NT2/D1 (cell line): ENCODE measurements at regions not wholly inside any gene's neighbourhood (a gene's known extent, or its start where the extent isn't known, plus 50 kb on each side); places are given as distances from the start of the nearest gene placed in this dataset.

Source experiments
- DNase-seq: peaks from one replicate; pipeline ENCODE4 v3.0.0-alpha.2; 2011; ENCODE audit warnings: low read depth, low spot score
- H3K27me3 ChIP-seq: 2 replicates; pipeline ENCODE4 v1.6.0; 2011; ENCODE audit warnings: mild to moderate bottlenecking; ENCODE audit not compliant: insufficient read length, insufficient read depth
- H3K36me3 ChIP-seq: 2 replicates; pipeline ENCODE4 v1.6.1; 2011; ENCODE audit warnings: mild to moderate bottlenecking, low read length, mixed read lengths; ENCODE audit not compliant: insufficient read depth, insufficient read length
- H3K4me1 ChIP-seq: 2 replicates; pipeline ENCODE4 v1.5.1; 2011; ENCODE audit not compliant: insufficient read depth, insufficient read length
- H3K4me3 ChIP-seq: 2 replicates; pipeline ENCODE4 v1.5.1; 2011; ENCODE audit warnings: low read depth; ENCODE audit not compliant: insufficient read length
- H3K9ac ChIP-seq: 2 replicates; pipeline ENCODE4 v1.6.0; 2011; ENCODE audit warnings: low read depth; ENCODE audit not compliant: insufficient read length
- H3K9me3 ChIP-seq: 2 replicates; pipeline ENCODE4 v1.5.1; 2011; ENCODE audit warnings: mild to moderate bottlenecking, low read length; ENCODE audit not compliant: insufficient read depth
- SUZ12 ChIP-seq: IDR thresholded peaks from 2 replicates; pipeline ENCODE4 v1.6.1; 2011; ENCODE audit not compliant: insufficient read length, insufficient read depth; ENCODE audit errors: extremely low read depth
- YY1 ChIP-seq: IDR thresholded peaks from 2 replicates; pipeline ENCODE4 v1.6.1; 2011; ENCODE audit not compliant: insufficient read length, insufficient read depth
- ZNF274 ChIP-seq: IDR thresholded peaks from 2 replicates; pipeline ENCODE4 v1.6.1; 2011; ENCODE audit warnings: mild to moderate bottlenecking, low read depth, low read length

DNA sequence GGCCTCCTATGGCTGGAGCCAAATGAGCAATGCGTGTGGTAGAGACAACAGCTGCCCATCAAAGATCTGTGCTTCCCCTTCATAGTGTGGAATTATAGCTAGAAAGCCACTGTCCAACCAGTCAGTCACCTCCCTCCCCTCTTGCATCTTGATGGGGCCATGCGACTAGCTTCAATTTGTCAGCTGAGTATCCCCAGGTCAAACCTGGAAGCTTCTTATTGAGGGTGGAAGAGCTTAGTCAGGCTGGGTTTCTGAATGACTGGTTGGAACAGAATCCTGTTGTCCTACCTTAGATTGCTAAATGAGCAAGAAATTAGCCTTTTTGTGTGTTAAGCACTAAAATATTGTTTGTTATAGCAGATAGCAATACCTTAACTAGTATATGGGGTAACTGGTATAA lies 625.4 kb downstream of the PTPRC start:
- Histone ChIP-seq H3K4me3 (no peak overlapping the region), H3K9ac (no peak overlapping the region), H3K9me3 (no peaks in the 10 kb centered on the region), H3K4me1 (no peaks in the 10 kb centered on the region), H3K27me3 (no peaks in the 10 kb centered on the region), H3K36me3 (no peaks in the 10 kb centered on the region)
- DNase-seq, result no peak
- TF ChIP-seq SUZ12 (no peak), ZNF274 (no peak), YY1 (no peak)

GRCh38 chr1:199264911-199265310 lies 626.1 kb downstream of the PTPRC start:
- no peak overlapping the region for H3K9ac ChIP-seq
- DNase-seq, result no peak

GRCh38 chr1:199265319-199265718 lies 626.5 kb downstream of the PTPRC start:
- no peak overlapping the region for H3K9ac ChIP-seq
- H3K9me3 ChIP-seq, result no peaks in the 10 kb centered on the region
- no peak for DNase-seq
- no peak overlapping the region for H3K4me3 ChIP-seq
- no peaks in the 10 kb centered on the region for H3K36me3 ChIP-seq
- no peaks in the 10 kb centered on the region for H3K4me1 ChIP-seq
- H3K27me3 ChIP-seq, result no peaks in the 10 kb centered on the region
- TF ChIP-seq ZNF274 (no peak), SUZ12 (no peak), YY1 (no peak)

More at GRCh38 chr1:199264911-199265310, 626.1 kb downstream of the PTPRC start:
- H3K36me3 ChIP-seq, result no peaks in the 10 kb centered on the region
- H3K4me1 ChIP-seq, result no peaks in the 10 kb centered on the region
- no peaks in the 10 kb centered on the region for H3K27me3 ChIP-seq
- H3K9me3 ChIP-seq, result no peaks in the 10 kb centered on the region
- no peak for TF ChIP-seq SUZ12
- TF ChIP-seq YY1, result no peak
- no peak for TF ChIP-seq ZNF274
- H3K4me3 ChIP-seq, result no peak overlapping the region

- Histone ChIP-seq H3K4me1 (no peaks in the 10 kb centered on the region), H3K9me3 (no peaks in the 10 kb centered on the region), H3K9ac (no peak overlapping the region), H3K4me3 (no peak overlapping the region), H3K36me3 (no peaks in the 10 kb centered on the region), H3K27me3 (no peaks in the 10 kb centered on the region)
- no peak for DNase-seq
- TF ChIP-seq YY1 (no peak), ZNF274 (no peak), SUZ12 (no peak)
Measured at GRCh38 chr1:199269241-199269640, 630.4 kb downstream of the PTPRC start.

DNA sequence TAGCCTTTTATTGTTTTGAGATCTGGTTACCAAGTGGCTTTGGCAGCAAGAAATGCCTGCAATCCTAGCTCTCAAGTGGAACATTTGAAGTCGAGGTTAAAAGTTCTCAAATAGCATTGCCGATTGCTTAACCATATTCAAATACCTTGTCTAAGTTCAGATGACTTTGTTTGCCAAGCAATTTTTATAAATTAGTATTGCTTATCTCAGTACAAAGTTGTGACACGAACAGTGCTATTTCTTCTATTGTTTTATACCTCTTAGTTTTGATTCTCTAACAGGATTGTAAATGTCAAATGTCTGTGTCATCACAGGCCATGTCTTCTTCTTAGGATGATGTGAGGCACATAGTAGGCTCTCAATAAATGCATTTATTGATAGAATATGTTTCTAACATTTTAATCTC lies 633.3 kb downstream of the PTPRC start:
- no peak for DNase-seq
- H3K9ac ChIP-seq, result no peak overlapping the region

GRCh38 chr1:199272628-199273086 lies 633.8 kb downstream of the PTPRC start:
- no peak overlapping the region for H3K4me3 ChIP-seq
- H3K36me3 ChIP-seq, result no peaks in the 10 kb centered on the region
- no peak overlapping the region for H3K9ac ChIP-seq
- no peaks in the 10 kb centered on the region for H3K27me3 ChIP-seq
- TF ChIP-seq YY1 (no peak), SUZ12 (no peak), ZNF274 (no peak)
- no peaks in the 10 kb centered on the region for H3K4me1 ChIP-seq
- DNase-seq, result no peak
- H3K9me3 ChIP-seq, result no peaks in the 10 kb centered on the region

More for the DNA sequence above, 633.3 kb downstream of the PTPRC start:
- H3K9me3 ChIP-seq, result no peaks in the 10 kb centered on the region
- H3K27me3 ChIP-seq, result no peaks in the 10 kb centered on the region
- no peaks in the 10 kb centered on the region for H3K4me1 ChIP-seq
- no peaks in the 10 kb centered on the region for H3K36me3 ChIP-seq
- no peak overlapping the region for H3K4me3 ChIP-seq
- TF ChIP-seq ZNF274, result no peak
- no peak for TF ChIP-seq SUZ12

- no peaks in the 10 kb centered on the region for H3K27me3 ChIP-seq
- H3K9ac ChIP-seq, result no peak overlapping the region
- no peaks in the 10 kb centered on the region for H3K9me3 ChIP-seq
- no peak for DNase-seq
- H3K4me3 ChIP-seq, result no peak overlapping the region
- H3K36me3 ChIP-seq, result no peaks in the 10 kb centered on the region
- no peaks in the 10 kb centered on the region for H3K4me1 ChIP-seq
- no peak for TF ChIP-seq ZNF274
- TF ChIP-seq YY1, result no peak
- TF ChIP-seq SUZ12, result no peak
Measured at GRCh38 chr1:199273837-199274379, 635.1 kb downstream of the PTPRC start.
